HG03342 (cell line): ENCODE measurements at regions not wholly inside any gene's neighbourhood (a gene's known extent, or its start where the extent isn't known, plus 50 kb on each side); places are given as distances from the start of the nearest gene placed in this dataset.

Source experiments
- ATAC-seq: cut with Tn5 transposase; IDR thresholded peaks from one replicate; pipeline ENCODE4 v1.9.1; 2021; ENCODE audit warnings: mild to moderate bottlenecking, moderate library complexity; ENCODE audit not compliant: unreplicated experiment

- no peak for ATAC-seq
These were observed 396.5 kb downstream of the SMOC2 start for GRCh38 chr6:168837254-168838036.

- no peak for ATAC-seq
These were observed 395.0 kb downstream of the SMOC2 start for GRCh38 chr6:168835991-168836390.

GRCh38 chr6:168834801-168835200 is 393.8 kb downstream of the SMOC2 start:
- ATAC-seq = no peak

- ATAC-seq = no peak
These were observed 393.1 kb downstream of the SMOC2 start for GRCh38 chr6:168834042-168834587.

- no peak for ATAC-seq
These were observed 387.8 kb downstream of the SMOC2 start for GRCh38 chr6:168828800-168829199.

- ATAC-seq = no peak
These were observed 387.1 kb downstream of the SMOC2 start for GRCh38 chr6:168828035-168828434.

- ATAC-seq = no peak
These were observed 386.5 kb downstream of the SMOC2 start for GRCh38 chr6:168827586-168827871.

GRCh38 chr6:168826726-168827585 is 386.0 kb downstream of the SMOC2 start:
- no peak for ATAC-seq

- no peak for ATAC-seq
These were observed 385.1 kb downstream of the SMOC2 start for GRCh38 chr6:168826078-168826390.

- ATAC-seq = no peak
These were observed 384.5 kb downstream of the SMOC2 start for GRCh38 chr6:168825226-168826077.

GRCh38 chr6:168823397-168824212 is 382.6 kb downstream of the SMOC2 start:
- ATAC-seq = no peak

GRCh38 chr6:168822376-168822775 is 381.4 kb downstream of the SMOC2 start:
- no peak for ATAC-seq

GRCh38 chr6:168819546-168819945 is 378.6 kb downstream of the SMOC2 start:
- ATAC-seq = no peak

GRCh38 chr6:168817558-168818159 is 376.7 kb downstream of the SMOC2 start:
- no peak for ATAC-seq

- no peak for ATAC-seq
These were observed 374.2 kb downstream of the SMOC2 start for GRCh38 chr6:168815229-168815628.

GRCh38 chr6:168808232-168808631 is 367.2 kb downstream of the SMOC2 start:
- no peak for ATAC-seq

GRCh38 chr6:168804331-168804730 is 363.3 kb downstream of the SMOC2 start:
- ATAC-seq = no peak

- ATAC-seq = no peak
These were observed 362.9 kb downstream of the SMOC2 start for GRCh38 chr6:168803874-168804273.

- ATAC-seq = no peak
These were observed 358.1 kb downstream of the SMOC2 start for GRCh38 chr6:168799067-168799466.

GRCh38 chr6:168796106-168796505 is 355.1 kb downstream of the SMOC2 start:
- no peak for ATAC-seq
